CD1c-positive myeloid dendritic cell (primary cell): ENCODE measurements at regions not wholly inside any gene's neighbourhood (a gene's known extent, or its start where the extent isn't known, plus 50 kb on each side); places are given as distances from the start of the nearest gene placed in this dataset.

Source experiments
- DNase-seq: peaks from one replicate; pipeline ENCODE4 v3.0.0-alpha.2; 2016; ENCODE audit errors: extremely low spot score

DNA sequence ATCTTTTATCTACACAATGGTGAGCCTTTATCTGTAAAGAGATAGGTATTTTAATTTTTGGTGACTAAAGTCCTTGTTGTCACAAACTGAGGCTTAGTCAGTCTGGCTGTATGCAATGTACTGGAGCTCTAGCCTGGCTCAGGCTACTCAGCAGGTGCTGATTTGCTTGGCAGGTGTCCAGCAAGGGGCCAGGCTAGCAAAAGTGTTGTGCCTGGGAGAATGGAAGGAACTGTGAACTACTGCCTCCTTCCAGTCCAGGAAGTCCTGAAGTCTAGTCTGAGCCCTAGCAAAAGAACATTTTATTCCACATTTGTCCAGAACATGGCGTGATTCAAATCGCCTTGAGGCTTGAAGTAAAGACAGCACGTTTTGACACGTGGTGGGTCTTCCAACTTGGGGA is 260.5 kb downstream of the CCDC85A start:
- no peak for DNase-seq

- DNase-seq, result no peak
Measured at GRCh38 chr2:56448403-56449001, 264.7 kb downstream of the CCDC85A start.

GRCh38 chr2:56449002-56449431 is 265.2 kb downstream of the CCDC85A start:
- no peak for DNase-seq

- DNase-seq, result no peak
Measured at GRCh38 chr2:56449449-56449860, 265.7 kb downstream of the CCDC85A start.

DNA sequence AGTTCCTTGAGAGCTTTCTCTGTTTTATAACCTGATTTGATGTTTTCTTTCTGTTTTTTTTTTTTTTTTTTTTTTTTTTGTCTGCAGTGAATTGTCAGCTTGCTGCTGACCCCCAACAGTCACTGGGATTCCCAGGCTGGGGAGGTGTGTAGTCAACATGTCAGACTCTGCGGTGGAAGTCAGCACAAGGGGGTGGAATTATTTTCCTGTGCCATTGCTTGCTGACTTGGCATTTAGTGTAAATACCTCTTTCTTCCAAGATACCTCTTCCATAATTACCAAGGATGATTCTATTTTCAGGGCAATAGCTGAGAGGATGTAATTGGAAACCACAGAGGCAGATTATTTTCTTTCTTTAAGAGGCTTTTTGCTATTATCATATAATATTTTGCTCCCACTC is 266.3 kb downstream of the CCDC85A start:
- DNase-seq, result no peak

GRCh38 chr2:56450772-56451171 is 267.0 kb downstream of the CCDC85A start:
- DNase-seq, result no peak

GRCh38 chr2:56455642-56456041 is 271.9 kb downstream of the CCDC85A start:
- DNase-seq, result no peak

- DNase-seq, result no peak
Measured at GRCh38 chr2:56456791-56457190, 273.0 kb downstream of the CCDC85A start.

GRCh38 chr2:56460508-56460907 is 276.7 kb downstream of the CCDC85A start:
- DNase-seq, result no peak

DNA sequence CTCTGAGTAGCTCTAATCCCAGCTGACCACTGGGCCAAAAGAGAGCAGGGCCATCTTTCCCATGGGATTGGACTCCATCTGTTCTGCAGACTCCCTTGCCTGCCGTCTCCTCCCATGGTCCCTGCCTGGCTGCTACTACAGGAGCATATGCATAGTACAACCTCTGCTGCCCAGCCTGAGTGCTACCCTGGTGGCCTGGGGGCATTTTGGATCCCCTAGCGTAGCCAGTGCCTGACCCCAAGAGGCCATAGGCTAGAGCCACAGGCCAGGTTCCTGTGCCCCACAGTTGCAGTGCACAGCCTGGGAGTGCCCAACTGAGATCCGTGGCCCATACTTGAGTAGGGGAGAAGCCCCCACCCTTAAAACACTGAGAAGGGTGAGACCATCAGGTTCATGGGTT is 280.3 kb downstream of the CCDC85A start:
- DNase-seq, result no peak

- no peak for DNase-seq
Measured at GRCh38 chr2:56464613-56465012, 280.8 kb downstream of the CCDC85A start.

- DNase-seq, result no peak
Measured at GRCh38 chr2:56465491-56465890, 281.7 kb downstream of the CCDC85A start.

- DNase-seq, result no peak
Measured at GRCh38 chr2:56473524-56473923, 289.7 kb downstream of the CCDC85A start.

DNA sequence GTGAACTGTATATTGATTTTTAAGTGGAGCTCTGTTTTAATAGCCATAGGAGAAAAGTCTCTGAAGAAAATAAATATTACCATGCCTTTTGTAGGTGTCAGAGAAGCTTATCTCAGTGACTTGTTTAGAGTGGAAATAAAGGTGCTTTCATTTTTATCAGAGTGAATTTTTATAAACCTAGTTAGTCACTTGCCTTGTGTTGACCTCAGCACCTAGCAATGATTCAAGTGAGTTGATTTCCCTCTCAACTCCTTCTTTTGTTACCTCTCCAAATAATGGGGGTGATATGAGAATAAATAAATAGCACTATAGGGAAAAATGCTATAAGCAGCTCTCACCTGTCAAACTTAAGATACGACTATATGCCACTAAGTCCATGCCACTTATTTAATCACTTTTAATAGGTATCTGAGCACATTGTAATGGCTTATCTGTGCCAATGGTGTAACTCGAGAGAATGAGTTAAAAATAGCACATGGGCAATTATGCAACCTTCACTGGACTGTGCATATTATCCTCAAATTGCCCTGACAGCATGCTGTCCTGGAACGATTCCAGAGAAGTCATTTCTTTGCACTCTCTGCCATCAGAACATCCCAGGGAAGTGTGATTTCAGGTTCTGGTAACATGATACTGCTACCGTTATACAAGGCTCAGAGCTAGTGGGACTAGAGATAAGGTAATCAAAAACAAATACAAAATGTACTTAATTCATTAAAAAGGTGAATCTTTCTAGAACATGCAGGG is 290.8 kb downstream of the CCDC85A start:
- no peak for DNase-seq

DNA sequence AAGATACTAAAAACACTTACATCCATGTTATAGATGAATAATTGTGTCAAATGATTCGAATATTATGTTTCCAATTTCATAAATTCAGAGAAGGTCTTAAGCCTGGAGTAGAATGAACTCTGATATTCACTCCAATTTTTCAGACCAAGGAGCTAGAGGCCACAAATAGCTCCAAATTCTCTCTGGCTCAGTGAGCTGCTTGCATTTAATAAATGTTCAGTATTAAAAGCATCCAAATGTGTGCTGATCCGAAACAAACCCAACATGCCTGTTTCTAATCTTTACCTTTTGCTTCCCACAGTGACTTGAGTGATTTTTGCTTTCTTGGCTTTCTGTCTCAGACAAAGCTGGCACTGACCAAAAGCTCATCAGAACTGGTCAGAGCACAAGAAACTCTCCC is 291.4 kb downstream of the CCDC85A start:
- DNase-seq, result no peak

DNA sequence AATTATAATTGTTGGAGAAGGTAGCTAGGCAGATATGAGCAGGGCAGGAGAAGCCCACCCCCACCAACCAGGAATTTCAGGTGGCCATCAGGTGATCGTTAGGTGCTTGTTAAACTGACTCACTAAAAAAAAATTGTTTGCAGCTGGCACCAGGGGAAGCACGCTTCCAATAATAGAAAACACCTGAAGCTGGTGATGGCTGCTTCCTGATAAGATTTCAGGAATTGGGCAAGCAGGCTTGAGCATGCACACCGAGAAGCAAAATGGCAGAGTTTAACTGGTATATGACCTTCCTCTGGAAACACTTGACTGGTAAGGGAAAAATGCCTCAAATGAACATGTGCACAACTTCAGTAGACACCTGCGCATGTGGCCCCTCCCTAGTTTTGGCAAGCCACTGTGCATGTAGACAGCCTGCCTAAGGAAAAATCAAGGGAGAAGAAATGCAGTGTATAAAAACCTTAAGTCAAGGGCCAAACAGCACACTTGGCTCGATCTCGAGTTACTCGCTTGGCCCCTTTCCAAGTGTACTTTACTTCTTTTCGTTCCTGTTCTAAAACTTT is 292.8 kb downstream of the CCDC85A start:
- DNase-seq, result no peak

DNA sequence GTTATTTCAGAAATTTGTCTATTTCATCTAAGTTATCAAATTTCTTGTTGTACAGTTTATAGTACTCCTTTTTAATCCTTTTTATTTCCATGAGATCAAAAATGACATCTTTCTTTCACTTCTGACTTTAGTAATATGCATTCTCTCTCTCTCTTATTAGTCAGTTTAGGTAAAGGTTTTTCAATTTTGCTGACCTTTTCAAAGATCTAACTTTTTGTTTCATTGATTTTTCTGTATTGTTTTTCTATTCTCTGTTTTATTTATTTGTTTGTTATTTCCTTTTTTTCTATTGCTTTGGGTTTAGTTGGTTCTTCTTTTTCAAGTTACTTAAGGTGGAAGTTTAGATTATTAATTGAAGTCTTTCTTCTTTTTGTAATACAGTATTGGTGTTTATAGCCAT is 294.2 kb downstream of the CCDC85A start:
- DNase-seq, result no peak

GRCh38 chr2:56483081-56483480 is 299.3 kb downstream of the CCDC85A start:
- no peak for DNase-seq

- DNase-seq, result no peak
Measured at GRCh38 chr2:56484906-56485305, 301.1 kb downstream of the CCDC85A start.

GRCh38 chr2:56500317-56500716 is 316.5 kb downstream of the CCDC85A start:
- DNase-seq, result no peak

GRCh38 chr2:56502616-56503015 is 318.8 kb downstream of the CCDC85A start:
- DNase-seq, result no peak

- no peak for DNase-seq
Measured at GRCh38 chr2:56505885-56506284, 322.1 kb downstream of the CCDC85A start.

DNA sequence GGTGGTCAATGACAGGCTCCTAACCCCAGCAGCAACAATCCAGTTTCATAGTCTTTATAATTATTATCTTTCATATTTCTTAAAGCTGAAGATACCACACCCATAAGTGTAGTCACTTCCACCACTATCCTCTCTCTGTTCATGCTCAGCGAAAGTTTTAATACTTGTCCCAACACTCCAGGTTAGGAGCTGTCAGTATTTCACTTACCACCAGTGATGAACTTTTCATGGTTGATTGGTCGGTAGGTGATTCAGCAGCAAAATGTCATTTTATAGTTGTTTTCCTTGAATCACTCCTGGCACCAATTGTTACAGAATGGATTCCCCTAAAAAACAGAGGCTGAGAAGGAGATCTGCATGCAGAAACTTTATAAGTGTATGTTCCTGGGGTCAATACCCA is 324.9 kb downstream of the CCDC85A start:
- no peak for DNase-seq
